Mucosa of descending colon (tissue), 3 donors: ENCODE measurements at regions not wholly inside any gene's neighbourhood (a gene's known extent, or its start where the extent isn't known, plus 50 kb on each side); places are given as distances from the start of the nearest gene placed in this dataset.

Source experiments
- ATAC-seq: fragments of 200-7000 bp; cut with Tn5 transposase; one replicate; pipeline ENCODE4 v1.9.1; 2020; ENCODE audit warnings: mild to moderate bottlenecking, moderate library complexity
- DNase-seq, 3 donors: peaks; one replicate each; pipeline ENCODE4 v3.0.0-alpha.2; 2020
- H3K36me3 ChIP-seq: fragments of 200-600 bp; one replicate; pipeline ENCODE4 v1.8.0; 2021; ENCODE audit warnings: low read depth, mild to moderate bottlenecking
- H3K4me1 ChIP-seq: fragments of 200-600 bp; one replicate; pipeline ENCODE4 v1.8.0; 2021; ENCODE audit warnings: low read depth, mild to moderate bottlenecking
- H3K4me3 ChIP-seq: fragments of 200-600 bp; one replicate; pipeline ENCODE4 v1.8.0; 2021; ENCODE audit warnings: mild to moderate bottlenecking
- H3K9me3 ChIP-seq: fragments of 200-600 bp; one replicate; pipeline ENCODE4 v1.8.0; 2021; ENCODE audit warnings: mild to moderate bottlenecking
- intact Hi-C, 2 donors: fragments of 100-400 bp; cut with DNase I in 1 of 2; cut with micrococcal nuclease in 1 of 2; formaldehyde crosslinking; loops; one replicate each; pipeline versions ENCODE4 v1.11.0 to v1.11.1; 2022; cut with DNase I, micrococcal nuclease
- TF ChIP-seq, protein P1 (sequence below): fragments of 200-600 bp; IDR thresholded peaks from one replicate; pipeline ENCODE4 v1.8.0; 2022; ENCODE audit warnings: antibody characterized with exemption, mild to moderate bottlenecking
- donor health status: DM: no; HTN: no; CAD: no; lungs with moderate emphysema.
- donor health status: DM: no; HTN: no; CAD: no.
- donor health status: DM: no; HTN: yes; CAD: no.

DNA sequence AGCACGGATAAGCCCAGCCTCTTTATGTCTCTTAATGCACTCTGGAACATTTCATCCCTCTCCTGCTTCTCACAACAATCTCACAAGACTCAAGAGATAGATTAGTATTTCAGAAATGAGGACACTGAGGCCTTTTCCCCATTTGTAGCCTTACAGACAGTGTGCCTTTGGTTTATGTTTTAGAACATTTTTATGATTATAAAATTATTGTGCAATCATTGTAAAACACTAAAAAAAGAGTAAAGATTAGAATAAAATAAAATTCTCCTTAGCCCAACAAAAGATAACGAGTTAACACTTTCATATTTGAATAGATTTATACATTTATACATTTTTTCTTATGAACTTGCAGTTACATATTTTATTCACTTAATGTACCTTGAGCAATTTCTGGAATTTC is 748.7 kb downstream of the TRIML1 start:
- H3K4me1 ChIP-seq, result no peaks in the 10 kb centered on the region
- H3K4me3 ChIP-seq, result no peak overlapping the region
- H3K36me3 ChIP-seq, result no peaks in the 10 kb centered on the region
- H3K9me3 ChIP-seq, result peaks cover 3% of the 10 kb centered on the region
- ATAC-seq (no peak), DNase-seq (no peak)
- intact Hi-C loops, result no loop called here
- TF ChIP-seq, protein P1, sequence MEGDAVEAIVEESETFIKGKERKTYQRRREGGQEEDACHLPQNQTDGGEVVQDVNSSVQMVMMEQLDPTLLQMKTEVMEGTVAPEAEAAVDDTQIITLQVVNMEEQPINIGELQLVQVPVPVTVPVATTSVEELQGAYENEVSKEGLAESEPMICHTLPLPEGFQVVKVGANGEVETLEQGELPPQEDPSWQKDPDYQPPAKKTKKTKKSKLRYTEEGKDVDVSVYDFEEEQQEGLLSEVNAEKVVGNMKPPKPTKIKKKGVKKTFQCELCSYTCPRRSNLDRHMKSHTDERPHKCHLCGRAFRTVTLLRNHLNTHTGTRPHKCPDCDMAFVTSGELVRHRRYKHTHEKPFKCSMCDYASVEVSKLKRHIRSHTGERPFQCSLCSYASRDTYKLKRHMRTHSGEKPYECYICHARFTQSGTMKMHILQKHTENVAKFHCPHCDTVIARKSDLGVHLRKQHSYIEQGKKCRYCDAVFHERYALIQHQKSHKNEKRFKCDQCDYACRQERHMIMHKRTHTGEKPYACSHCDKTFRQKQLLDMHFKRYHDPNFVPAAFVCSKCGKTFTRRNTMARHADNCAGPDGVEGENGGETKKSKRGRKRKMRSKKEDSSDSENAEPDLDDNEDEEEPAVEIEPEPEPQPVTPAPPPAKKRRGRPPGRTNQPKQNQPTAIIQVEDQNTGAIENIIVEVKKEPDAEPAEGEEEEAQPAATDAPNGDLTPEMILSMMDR, result no peak

DNA sequence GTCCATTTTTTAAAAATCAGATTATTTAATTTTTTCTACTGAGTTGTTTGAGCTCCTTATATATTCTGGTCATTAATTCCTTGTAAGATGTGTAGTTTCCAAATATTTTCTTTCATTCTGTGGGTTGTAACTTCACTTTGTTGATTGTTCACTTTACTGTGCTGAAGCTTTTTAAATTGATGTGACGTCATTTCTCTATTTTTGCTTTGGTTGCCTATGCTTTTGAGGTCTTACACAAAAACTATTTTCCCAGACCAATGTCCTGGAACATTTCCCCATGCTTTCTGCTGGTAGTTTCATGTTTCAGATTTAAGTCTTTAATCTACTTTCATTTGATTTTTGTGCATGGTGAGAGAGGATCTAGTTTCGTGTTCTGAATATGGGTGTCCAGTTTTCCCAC is 753.6 kb downstream of the TRIML1 start:
- TF ChIP-seq, protein P1, result no peak
- ATAC-seq (no peak), DNase-seq (no peak)
- Histone ChIP-seq H3K36me3 (no peaks in the 10 kb centered on the region), H3K9me3 (peaks cover 13% of the 10 kb centered on the region), H3K4me1 (no peaks in the 10 kb centered on the region), H3K4me3 (no peak overlapping the region)
- intact Hi-C loops, result no loop called here

DNA sequence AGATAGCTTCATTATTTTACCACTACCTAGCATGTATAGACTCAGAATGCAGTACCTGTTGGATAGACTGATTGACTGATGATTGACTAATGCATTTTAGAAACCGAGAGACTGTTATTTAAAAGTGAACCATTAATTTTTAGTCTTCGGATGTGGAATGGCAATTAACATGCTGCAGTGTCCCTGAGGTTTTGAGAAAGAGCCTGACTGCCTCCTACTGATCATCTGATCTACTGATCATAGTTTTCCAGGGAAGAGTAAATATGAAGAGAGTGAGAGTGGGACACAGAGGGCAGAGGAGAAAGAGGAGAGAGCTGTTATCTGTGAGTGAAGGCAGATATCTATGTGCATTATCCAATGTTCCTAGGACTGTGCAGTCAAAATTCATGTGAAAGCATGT is 764.7 kb downstream of the TRIML1 start:
- no peak for DNase-seq
- Histone ChIP-seq H3K36me3 (no peaks in the 10 kb centered on the region), H3K9me3 (peaks cover 16% of the 10 kb centered on the region), H3K4me3 (no peak overlapping the region), H3K4me1 (no peaks in the 10 kb centered on the region)
- TF ChIP-seq, protein P1, result no peak
- intact Hi-C loops, result no loop called here
- no peak for ATAC-seq

DNA sequence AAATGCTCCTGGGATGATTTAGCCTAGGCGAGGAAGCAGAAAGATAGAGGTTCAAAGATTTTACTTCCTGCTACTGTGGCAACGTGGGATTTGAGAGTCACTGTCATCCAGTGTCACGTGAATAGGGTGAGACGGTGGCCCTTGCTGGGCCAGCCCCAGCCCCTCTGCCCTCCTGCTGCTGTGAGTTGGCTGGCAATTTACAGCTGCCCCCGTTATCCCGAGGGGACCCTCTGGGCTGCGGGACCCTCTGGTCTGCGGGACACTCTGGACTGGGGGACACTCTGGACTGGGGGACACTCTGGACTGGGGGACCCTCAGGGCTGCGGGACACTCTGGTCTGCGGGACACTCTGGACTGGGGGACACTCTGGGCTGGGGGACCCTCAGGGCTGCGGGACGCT is 765.4 kb downstream of the TRIML1 start:
- ATAC-seq (no peak), DNase-seq (no peak)
- intact Hi-C loops, result no loop called here
- Histone ChIP-seq H3K9me3 (peaks cover 13% of the 10 kb centered on the region), H3K4me1 (no peaks in the 10 kb centered on the region), H3K36me3 (no peaks in the 10 kb centered on the region), H3K4me3 (no peak overlapping the region)
- TF ChIP-seq, protein P1, result no peak

DNA sequence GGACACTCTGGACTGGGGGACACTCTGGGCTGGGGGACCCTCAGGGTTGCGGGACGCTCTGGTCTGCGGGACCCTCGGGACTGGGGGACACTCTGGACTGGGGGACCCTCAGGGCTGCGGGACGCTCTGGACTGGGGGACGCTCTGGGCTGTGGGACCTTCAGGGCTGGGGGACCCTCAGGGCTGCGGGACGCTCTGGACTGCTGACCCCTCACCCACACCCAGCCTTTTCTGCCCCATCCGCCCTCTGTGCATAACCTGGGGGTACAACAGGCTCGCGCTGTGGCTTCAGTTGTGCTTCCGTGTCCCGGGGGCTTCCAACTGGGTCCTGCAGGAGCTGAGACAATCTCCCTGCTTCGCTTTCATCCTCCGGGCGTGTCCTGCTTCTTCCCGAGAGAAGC is 766.0 kb downstream of the TRIML1 start:
- ATAC-seq, result no peak
- no peaks in the 10 kb centered on the region for H3K36me3 ChIP-seq
- peaks cover 13% of the 10 kb centered on the region for H3K9me3 ChIP-seq
- no peak overlapping the region for H3K4me3 ChIP-seq
- intact Hi-C loops, result no loop called here
- DNase-seq, result no peak
- H3K4me1 ChIP-seq, result no peaks in the 10 kb centered on the region
- TF ChIP-seq, protein P1, result no peak

DNA sequence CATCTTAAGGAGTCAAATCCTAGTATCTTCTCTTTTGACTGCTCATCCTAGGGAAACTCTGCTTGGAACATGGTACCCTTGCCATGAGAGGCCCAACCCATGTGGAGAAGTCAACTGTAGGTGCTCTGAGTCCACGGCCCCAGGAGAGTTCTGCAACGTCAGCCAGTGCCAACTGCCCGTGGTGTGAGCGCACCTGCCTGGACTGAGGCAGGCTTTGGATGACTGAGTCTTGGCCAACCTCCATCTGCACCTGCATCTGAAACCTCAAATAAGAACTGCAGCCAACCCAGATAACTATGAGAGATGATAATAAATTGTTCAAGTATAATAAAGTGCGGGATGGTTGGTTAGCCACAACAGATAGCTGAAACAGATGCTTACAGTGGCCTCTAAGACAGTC is 772.0 kb downstream of the TRIML1 start:
- intact Hi-C loops, result no loop called here
- TF ChIP-seq, protein P1, result no peak
- H3K4me3 ChIP-seq, result no peak overlapping the region
- DNase-seq (no peak), ATAC-seq (no peak)
- H3K36me3 ChIP-seq, result no peaks in the 10 kb centered on the region
- peaks cover 12% of the 10 kb centered on the region for H3K9me3 ChIP-seq
- H3K4me1 ChIP-seq, result no peaks in the 10 kb centered on the region
